Frontal cortex (tissue), 3 donors: ENCODE measurements at regions not wholly inside any gene's neighbourhood (a gene's known extent, or its start where the extent isn't known, plus 50 kb on each side); places are given as distances from the start of the nearest gene placed in this dataset.
"Not testable (repeated sequence)": the region's sequence is repeated elsewhere in the genome, so short reads cannot be mapped to it uniquely, and the experiment has no call there.

Experiments used
- DNase-seq, 2 donors: peaks; one replicate each; pipeline ENCODE4 v3.0.0; 2012; ENCODE audit warnings: low spot score in 2 of 2
- FAIRE-seq: peaks from 2 replicates; lab custom pipeline; 2012; peaks lifted over from hg19 to GRCh38; lab: Jason Lieb, UNC
- donor health status: control.
- donor health status: control.
- donor health status: control.

- not testable (repeated sequence) for FAIRE-seq, DNase-seq
These were observed 639.1 kb downstream of the GATA3 start for GRCh38 chr10:8693635-8694034.

- FAIRE-seq: no peak
- DNase-seq: no peak
These were observed 642.3 kb downstream of the GATA3 start for GRCh38 chr10:8696746-8697145.

DNA sequence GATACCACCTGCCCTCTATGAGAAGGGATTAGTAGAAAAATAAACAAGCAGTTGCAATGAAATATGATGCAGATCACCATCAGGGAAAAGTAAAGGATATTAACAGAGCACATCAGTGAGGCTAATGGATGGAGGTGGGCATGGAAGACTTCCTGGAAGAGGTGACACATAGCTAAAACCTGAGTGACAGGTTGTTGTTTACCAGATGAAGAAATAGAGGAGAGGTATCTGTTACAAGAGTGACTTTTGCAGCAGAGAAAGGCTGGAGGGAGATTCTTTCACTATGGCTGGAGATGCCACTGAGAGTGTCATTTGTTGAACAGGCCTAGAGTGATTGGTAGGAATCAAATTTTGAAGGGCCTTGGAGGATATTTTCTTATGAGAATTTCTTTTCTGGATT lies 646.2 kb downstream of the GATA3 start:
- DNase-seq (no peak), FAIRE-seq (no peak)

- no peak for DNase-seq
- no peak for FAIRE-seq
These were observed 647.7 kb downstream of the GATA3 start for GRCh38 chr10:8702181-8702580.

GRCh38 chr10:8705415-8705814 lies 650.9 kb downstream of the GATA3 start:
- DNase-seq (no peak), FAIRE-seq (no peak)

DNA sequence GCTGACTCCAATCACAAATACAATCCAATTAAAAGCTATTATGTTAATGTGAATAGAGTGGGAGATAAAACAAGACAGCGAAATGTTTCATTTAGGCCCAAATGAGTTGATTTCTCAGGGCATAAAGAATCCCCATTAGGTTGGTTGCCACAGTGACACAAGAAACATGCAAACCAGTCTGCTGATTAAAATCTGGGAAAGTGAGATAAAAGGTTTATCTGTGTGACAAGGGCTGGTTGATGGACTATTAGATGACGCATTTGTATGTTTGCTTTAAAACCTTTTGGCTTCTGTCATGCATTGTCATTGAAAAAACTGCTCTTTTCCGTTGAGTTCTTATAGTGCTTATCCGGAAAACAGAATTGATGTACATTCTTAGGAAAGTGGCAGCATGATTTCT lies 658.2 kb downstream of the GATA3 start:
- DNase-seq: no peak

DNA sequence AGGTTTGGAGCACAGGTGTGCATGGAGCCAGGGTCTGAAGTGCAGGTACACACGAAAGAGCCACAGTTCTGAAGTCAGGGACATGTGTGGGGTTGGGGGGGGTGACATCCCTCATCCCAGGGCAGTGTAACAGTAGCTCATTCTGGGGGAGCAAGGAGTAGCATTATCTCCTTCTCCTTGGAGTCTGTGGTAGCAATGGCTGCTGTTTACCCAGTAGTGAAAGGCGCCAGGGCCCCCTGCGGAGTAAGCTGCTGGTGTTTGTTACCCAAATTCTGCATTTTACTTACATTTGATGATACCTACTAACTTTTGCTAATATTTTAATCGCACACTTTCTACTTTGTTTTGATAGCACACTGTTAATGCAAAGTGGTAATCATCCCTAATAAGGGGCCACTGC lies 665.5 kb downstream of the GATA3 start:
- FAIRE-seq (no peak), DNase-seq (no peak)

More for the DNA sequence above, 658.2 kb downstream of the GATA3 start:
- FAIRE-seq: no peak

DNA sequence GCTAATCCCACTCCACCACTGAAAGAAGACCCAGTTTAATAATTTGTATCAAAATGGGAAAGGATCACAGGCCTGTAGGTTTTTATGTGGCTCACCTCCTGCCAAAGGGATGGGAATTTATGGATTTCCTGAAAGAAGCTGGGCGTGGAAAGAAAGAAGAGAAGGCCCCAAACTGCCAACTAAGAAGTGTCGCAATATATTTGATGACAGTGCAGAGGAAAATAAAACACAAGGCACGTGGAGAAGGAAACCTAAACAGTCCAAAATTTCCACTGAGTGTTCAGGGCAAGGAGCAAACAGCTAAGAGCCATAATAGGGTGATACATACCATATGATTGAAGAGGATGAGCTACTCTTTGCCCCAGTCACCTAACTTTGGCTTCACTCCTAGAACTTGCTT lies 667.2 kb downstream of the GATA3 start:
- DNase-seq (no peak), FAIRE-seq (no peak)

DNA sequence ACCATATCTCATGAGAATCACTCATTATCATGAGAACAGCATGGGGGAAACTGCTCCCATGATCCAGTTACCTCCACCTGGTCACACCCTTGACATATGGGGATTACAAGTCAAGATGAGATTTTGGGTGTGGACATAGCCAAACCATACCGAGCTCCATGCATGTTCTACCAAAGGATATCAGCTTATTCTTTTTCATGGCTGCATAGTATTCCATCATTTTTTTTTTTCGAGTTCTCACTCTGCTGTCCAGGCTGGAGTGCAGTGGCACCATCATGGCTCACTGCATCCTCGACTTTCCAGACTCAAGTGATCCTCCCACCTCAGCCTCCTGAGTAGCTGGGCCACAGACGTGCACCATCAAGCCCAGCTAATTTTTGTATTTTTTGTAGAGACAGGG lies 668.3 kb downstream of the GATA3 start:
- DNase-seq (no peak), FAIRE-seq (no peak)

- DNase-seq (no peak), FAIRE-seq (no peak)
These were observed 670.9 kb downstream of the GATA3 start for GRCh38 chr10:8725343-8725742.

- FAIRE-seq (no peak), DNase-seq (no peak)
These were observed 671.7 kb downstream of the GATA3 start for GRCh38 chr10:8726084-8726778.

GRCh38 chr10:8726779-8727084 lies 672.2 kb downstream of the GATA3 start:
- no peak for FAIRE-seq
- DNase-seq: no peak

DNA sequence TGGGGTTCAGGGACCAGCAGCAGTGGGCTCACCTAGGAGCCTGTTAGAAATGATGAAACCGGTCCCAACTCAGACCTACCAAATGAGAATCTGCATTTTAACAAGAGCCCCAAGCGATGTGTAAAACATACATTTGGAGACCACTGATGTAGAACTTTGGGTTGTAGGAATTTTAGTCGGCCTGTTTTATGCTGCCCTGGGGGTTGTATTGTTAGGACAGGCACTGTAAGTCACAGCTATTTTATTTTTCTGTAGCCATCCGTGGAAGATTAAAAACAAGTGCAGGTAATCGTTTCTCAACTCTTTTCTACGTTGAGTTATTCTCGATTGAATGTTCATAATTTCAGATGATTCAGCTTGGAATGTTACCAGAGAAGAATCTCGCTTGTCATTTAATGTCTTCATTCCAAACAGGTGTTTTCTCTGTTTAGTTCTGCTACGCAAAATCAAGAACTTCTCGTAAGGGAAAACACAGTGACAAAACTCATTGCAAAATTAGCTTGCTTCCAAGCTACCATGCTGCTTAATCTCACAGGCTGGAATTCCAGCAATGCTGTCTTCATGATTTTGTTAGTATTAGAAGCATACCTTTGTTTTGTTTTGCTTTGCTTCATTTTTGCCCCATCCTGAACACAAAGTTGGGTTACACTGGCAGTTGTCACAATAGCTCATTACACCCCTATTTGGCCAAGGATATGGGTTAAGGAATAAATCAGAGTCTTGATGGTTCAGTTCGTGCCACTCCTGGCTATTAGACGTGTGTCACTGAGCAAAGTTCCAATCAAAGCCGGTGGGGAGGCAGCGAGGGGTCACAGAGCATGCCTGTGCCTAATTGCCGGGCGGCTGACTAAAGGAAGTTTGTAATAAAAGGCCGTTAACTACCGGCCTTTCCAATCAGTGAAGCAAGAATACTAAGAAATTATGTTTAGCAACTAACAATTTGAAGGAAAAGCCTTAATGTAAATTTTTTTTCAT lies 676.9 kb downstream of the GATA3 start:
- no peak for DNase-seq
- no peak for FAIRE-seq

DNA sequence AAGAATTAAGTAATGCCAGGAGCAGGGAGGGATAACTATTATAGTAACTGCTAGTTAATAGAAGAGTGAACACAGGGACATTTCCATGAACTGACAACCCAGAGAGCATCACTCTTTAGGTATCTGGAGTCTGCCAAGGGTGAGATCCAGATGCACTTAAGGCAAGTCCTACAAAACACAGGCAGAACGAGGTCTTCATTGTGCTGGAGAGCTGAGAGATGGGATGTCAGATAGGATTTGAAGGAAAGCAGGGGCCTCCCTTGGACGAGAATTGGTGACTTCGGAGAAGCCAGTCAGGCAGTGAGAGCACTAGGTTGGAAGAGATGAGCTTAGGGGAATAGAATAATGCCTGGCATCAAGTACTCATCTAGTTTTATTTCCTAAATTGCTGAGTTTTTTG lies 684.5 kb downstream of the GATA3 start:
- FAIRE-seq (no peak), DNase-seq (no peak)

- DNase-seq: no peak
- no peak for FAIRE-seq
These were observed 697.8 kb downstream of the GATA3 start for GRCh38 chr10:8752146-8752843.

DNA sequence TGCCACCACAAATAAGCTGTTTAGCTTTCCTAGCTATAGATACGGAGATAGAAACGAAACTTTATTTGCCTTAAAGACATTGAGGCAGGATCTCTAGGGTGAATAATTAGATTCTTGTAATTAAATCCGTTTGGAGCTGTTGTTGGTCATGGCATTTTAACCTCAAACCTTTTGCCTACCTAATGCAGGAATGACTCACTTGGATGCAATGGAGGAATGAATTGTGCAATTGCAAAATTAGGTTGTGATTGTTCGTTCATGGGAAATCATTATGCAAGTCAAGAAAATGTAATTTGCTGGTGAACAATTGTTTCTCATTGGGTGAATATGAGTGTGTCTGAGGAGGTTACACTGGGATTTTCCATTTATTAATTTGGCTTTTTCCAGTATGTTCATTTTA lies 703.5 kb downstream of the GATA3 start:
- DNase-seq (no peak), FAIRE-seq (no peak)

DNA sequence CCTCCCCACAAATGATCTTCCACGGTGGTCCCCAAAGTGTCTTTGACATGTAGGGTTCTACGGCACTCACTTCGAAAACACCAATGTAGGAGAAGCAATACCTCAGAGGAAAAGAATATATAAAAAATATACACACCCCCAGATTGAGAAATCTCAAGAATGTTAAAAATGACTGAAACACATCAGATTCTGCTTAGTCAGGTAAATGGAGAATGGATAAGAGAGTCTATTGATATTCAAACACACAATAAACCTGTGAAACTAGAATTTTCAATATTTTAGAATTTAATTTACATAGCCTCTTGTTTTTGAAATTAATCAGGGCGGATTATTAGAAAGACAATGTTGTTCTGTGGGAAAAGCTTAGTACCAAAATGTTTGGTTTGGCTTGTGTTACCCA lies 712.4 kb downstream of the GATA3 start:
- DNase-seq: no peak
- no peak for FAIRE-seq

GRCh38 chr10:8767591-8767990 lies 713.1 kb downstream of the GATA3 start:
- FAIRE-seq (no peak), DNase-seq (no peak)

GRCh38 chr10:8768341-8768740 lies 713.9 kb downstream of the GATA3 start:
- FAIRE-seq (no peak), DNase-seq (no peak)

- no peak for DNase-seq
- FAIRE-seq: no peak
These were observed 714.4 kb downstream of the GATA3 start for GRCh38 chr10:8768852-8769251.
